H9 (cell line): ENCODE measurements at regions not wholly inside any gene's neighbourhood (a gene's known extent, or its start where the extent isn't known, plus 50 kb on each side); places are given as distances from the start of the nearest gene placed in this dataset.

Source experiments
- DNase-seq: peaks from one replicate; pipeline ENCODE4 v3.0.0-alpha.2; 2017
- H2AFZ ChIP-seq: one replicate; pipeline ENCODE4 v1.6.1; 2013; ENCODE audit warnings: mild to moderate bottlenecking, low read length, control low read depth, moderate library complexity
- H2AK5ac ChIP-seq: 2 replicates; pipeline ENCODE4 v1.6.1; 2013; ENCODE audit warnings: low read length, control low read depth, mixed read lengths; ENCODE audit not compliant: insufficient read length
- H2BK120ac ChIP-seq: one replicate; pipeline ENCODE4 v1.6.1; 2013; ENCODE audit warnings: low read depth, mild to moderate bottlenecking, low read length, control low read depth, inconsistent platforms; ENCODE audit not compliant: poor library complexity, severe bottlenecking
- H2BK12ac ChIP-seq: 2 replicates; pipeline ENCODE4 v1.6.1; 2013; ENCODE audit warnings: low read length, control low read depth, mixed read lengths, low read depth; ENCODE audit not compliant: insufficient read length
- H2BK15ac ChIP-seq: 2 replicates; pipeline ENCODE4 v1.6.1; 2013; ENCODE audit warnings: low read depth, low read length, control low read depth
- H2BK20ac ChIP-seq: one replicate; pipeline ENCODE4 v1.6.1; 2013; ENCODE audit warnings: low read depth, mild to moderate bottlenecking, low read length, control low read depth, inconsistent platforms; ENCODE audit not compliant: poor library complexity, severe bottlenecking
- H2BK5ac ChIP-seq: 2 replicates; pipeline ENCODE4 v1.6.1; 2013; ENCODE audit warnings: low read length, control low read depth, mixed read lengths; ENCODE audit not compliant: insufficient read length
- H3K14ac ChIP-seq: 2 replicates; pipeline ENCODE4 v1.6.1; 2013; ENCODE audit warnings: low read length, control low read depth; ENCODE audit not compliant: insufficient read depth
- H3K18ac ChIP-seq: 2 replicates; pipeline ENCODE4 v1.6.1; 2013; ENCODE audit warnings: low read depth, mild to moderate bottlenecking, mixed read lengths, low read length, control low read depth; ENCODE audit not compliant: insufficient read length
- H3K23ac ChIP-seq: 2 replicates; pipeline ENCODE4 v1.6.1; 2013; ENCODE audit warnings: low read length, control low read depth, mixed read lengths, low read depth; ENCODE audit not compliant: insufficient read length
- H3K23me2 ChIP-seq: 2 replicates; pipeline ENCODE4 v1.6.1; 2013; ENCODE audit warnings: low read depth, mild to moderate bottlenecking, mixed read lengths, low read length, control low read depth; ENCODE audit not compliant: insufficient read length, poor library complexity, severe bottlenecking
- H3K27ac ChIP-seq: 2 replicates; pipeline ENCODE4 v1.5.1; 2013; ENCODE audit warnings: low read length, control low read depth, mixed read lengths, low read depth; ENCODE audit not compliant: insufficient read length
- H3K27me3 ChIP-seq: 2 replicates; pipeline ENCODE4 v1.6.1; 2013; ENCODE audit warnings: low read length, control low read depth, inconsistent platforms; ENCODE audit not compliant: insufficient read depth
- H3K4ac ChIP-seq: 2 replicates; pipeline ENCODE4 v1.6.1; 2013; ENCODE audit warnings: low read depth, mild to moderate bottlenecking, control low read depth, inconsistent platforms, low read length, moderate library complexity
- H3K4me1 ChIP-seq: 2 replicates; pipeline ENCODE4 v1.6.1; 2013; ENCODE audit warnings: low read length, control low read depth, inconsistent platforms; ENCODE audit not compliant: insufficient read depth
- H3K4me2 ChIP-seq: 2 replicates; pipeline ENCODE4 v1.6.1; 2013; ENCODE audit warnings: low read length, control low read depth, mixed read lengths; ENCODE audit not compliant: insufficient read length, insufficient read depth
- H3K56ac ChIP-seq: 2 replicates; pipeline ENCODE4 v1.6.1; 2013; ENCODE audit warnings: low read depth, mild to moderate bottlenecking, mixed read lengths, low read length, control low read depth; ENCODE audit not compliant: insufficient read length
- H3K79me1 ChIP-seq: 2 replicates; pipeline ENCODE4 v1.6.1; 2013; ENCODE audit warnings: low read depth, mild to moderate bottlenecking, moderate library complexity, low read length, control low read depth, inconsistent platforms; ENCODE audit not compliant: insufficient read depth, poor library complexity, severe bottlenecking
- H3K79me2 ChIP-seq: 2 replicates; pipeline ENCODE4 v1.6.1; 2013; ENCODE audit warnings: low read length, control low read depth, inconsistent platforms; ENCODE audit not compliant: insufficient read depth
- H3K9ac ChIP-seq: 2 replicates; pipeline ENCODE4 v1.6.1; 2013; ENCODE audit warnings: low read length, control low read depth, mixed read lengths; ENCODE audit not compliant: insufficient read length; ENCODE audit errors: extremely low read depth
- H3K9me3 ChIP-seq: one replicate; pipeline ENCODE4 v1.6.1; 2013; ENCODE audit warnings: low read depth, low read length, inconsistent platforms; ENCODE audit not compliant: control insufficient read depth
- H3T11ph ChIP-seq: one replicate; pipeline ENCODE4 v1.6.1; 2013; ENCODE audit warnings: mild to moderate bottlenecking, low read length, control low read depth, inconsistent platforms
- H4K20me1 ChIP-seq: one replicate; pipeline ENCODE4 v1.6.1; 2013; ENCODE audit not compliant: control insufficient read depth, insufficient read length, insufficient read depth
- H4K5ac ChIP-seq: 2 replicates; pipeline ENCODE4 v1.6.1; 2013; ENCODE audit warnings: low read depth, mild to moderate bottlenecking, mixed read lengths, low read length, control low read depth; ENCODE audit not compliant: insufficient read length
- H4K8ac ChIP-seq: replicated peaks from 2 replicates; pipeline ENCODE4 v1.6.1; 2013; ENCODE audit warnings: low read length, control low read depth, mixed read lengths, low read depth; ENCODE audit not compliant: insufficient read length
- H4K91ac ChIP-seq: 2 replicates; pipeline ENCODE4 v1.6.1; 2013; ENCODE audit warnings: low read depth, mild to moderate bottlenecking, moderate library complexity, mixed read lengths, low read length, control low read depth; ENCODE audit not compliant: insufficient read length
- H3K27ac Mint-ChIP-seq, 3 experiments: 2 replicates in 2 of 3; 3 replicates in 1 of 3; pipeline ENCODE4 v1.8.0; 2020 to 2021; ENCODE audit warnings: mixed read lengths in 3 of 3, mild to moderate bottlenecking in 1 of 3, moderate library complexity in 1 of 3
- H3K27me3 Mint-ChIP-seq: 2 replicates; pipeline ENCODE4 v1.8.0; 2021; ENCODE audit warnings: low read depth, mild to moderate bottlenecking, moderate library complexity, mixed read lengths
- H3K36me3 Mint-ChIP-seq, 3 experiments: 2 replicates in 2 of 3; 3 replicates in 1 of 3; pipeline ENCODE4 v1.8.0; 2020 to 2021; ENCODE audit warnings: low read depth in 3 of 3, mixed read lengths in 3 of 3; ENCODE audit not compliant: insufficient read depth in 1 of 3
- H3K4me1 Mint-ChIP-seq, 2 experiments: 2 replicates each; pipeline ENCODE4 v1.8.0; 2020; ENCODE audit warnings: mixed read lengths in 2 of 2
- H3K4me3 Mint-ChIP-seq, 2 experiments: 2 replicates in 1 of 2; 3 replicates in 1 of 2; pipeline ENCODE4 v1.8.0; 2020 to 2021; ENCODE audit warnings: mild to moderate bottlenecking in 2 of 2, mixed read lengths in 2 of 2, moderate library complexity in 1 of 2
- H3K9me3 Mint-ChIP-seq, 2 experiments: 2 replicates in 1 of 2; 3 replicates in 1 of 2; pipeline ENCODE4 v1.8.0; 2020; ENCODE audit warnings: mild to moderate bottlenecking in 2 of 2, mixed read lengths in 2 of 2, moderate library complexity in 1 of 2
- WGBS: extraction: QIAGEN DNeasy Blood & Tissue Kit; methylation state at CpG from one replicate; pipeline ENCODE4 v1.1.7; 2013; ENCODE audit warnings: missing lambda C conversion rate, low lambda C conversion rate, mixed read lengths; ENCODE audit not compliant: insufficient read length; ENCODE audit errors: extremely low coverage; 5-methylcytosine and 5-hydroxymethylcytosine counted together
- TF ChIP-seq, protein P1 (sequence below): fragments of 200-600 bp; sonication (generic); conservative IDR thresholded peaks from 3 replicates; pipeline ENCODE4 v1.8.0; 2021; ENCODE audit warnings: antibody characterized with exemption, mild to moderate bottlenecking

DNA sequence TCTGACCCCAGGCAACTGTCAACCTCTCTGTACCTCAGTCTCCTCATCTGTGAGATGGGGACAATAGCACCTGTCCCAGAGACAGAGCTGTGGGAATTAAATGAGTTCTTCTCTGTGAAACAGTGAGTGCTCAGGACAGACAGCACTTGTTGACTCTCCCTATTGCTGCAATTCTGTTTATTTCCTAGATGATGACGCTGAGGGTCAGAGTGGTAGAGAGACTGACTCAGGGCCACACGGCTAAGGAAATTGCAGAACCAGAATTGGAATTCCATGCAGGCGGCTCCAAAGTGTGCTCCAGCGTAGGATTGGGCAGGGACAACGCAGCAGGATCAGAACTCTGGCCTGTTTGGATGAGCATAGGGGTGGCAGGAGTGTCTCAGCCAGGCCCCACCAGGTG is 302.2 kb downstream of the C16orf95 start:
- no peak overlapping the region for H3K18ac ChIP-seq
- peaks cover 2% of the 10 kb centered on the region; the same call in 1 of the 2 replicates for H3K4me1 ChIP-seq
- no peak overlapping the region for H4K91ac ChIP-seq
- H4K5ac ChIP-seq, result no peak overlapping the region
- no peaks in the 10 kb centered on the region for H3K23me2 ChIP-seq
- H3K27me3 ChIP-seq, result no peaks in the 10 kb centered on the region
- H3K9me3 Mint-ChIP-seq, result 0 out of 5 replicates have a peak, but pooled peaks cover 0 to 3% of the 10 kb centered on the region in 2 experiments
- H4K8ac ChIP-seq, result no peak overlapping the region
- H3T11ph ChIP-seq, result no peak overlapping the region
- no peak overlapping the region for H2BK15ac ChIP-seq
- H3K36me3 Mint-ChIP-seq, result no peaks in the 10 kb centered on the region
- H2AFZ ChIP-seq, result no peak overlapping the region
- H3K4me3 Mint-ChIP-seq, result no peak overlapping the region
- no peak overlapping the region for H3K4me2 ChIP-seq
- H3K4ac ChIP-seq, result no peak overlapping the region
- no peaks in the 10 kb centered on the region for H3K79me2 ChIP-seq
- H2BK20ac ChIP-seq, result no peak overlapping the region
- no peak overlapping the region for H2BK5ac ChIP-seq
- no peak overlapping the region for H2AK5ac ChIP-seq
- H4K20me1 ChIP-seq, result no peaks in the 10 kb centered on the region
- no peak overlapping the region for H3K56ac ChIP-seq
- peaks cover 1% of the 10 kb centered on the region for H3K27me3 Mint-ChIP-seq
- no CpG with 5 or more reads among the region's 5 CpGs for WGBS
- H3K23ac ChIP-seq, result no peak overlapping the region
- H3K9me3 ChIP-seq, result no peaks in the 10 kb centered on the region
- TF ChIP-seq, protein P1, sequence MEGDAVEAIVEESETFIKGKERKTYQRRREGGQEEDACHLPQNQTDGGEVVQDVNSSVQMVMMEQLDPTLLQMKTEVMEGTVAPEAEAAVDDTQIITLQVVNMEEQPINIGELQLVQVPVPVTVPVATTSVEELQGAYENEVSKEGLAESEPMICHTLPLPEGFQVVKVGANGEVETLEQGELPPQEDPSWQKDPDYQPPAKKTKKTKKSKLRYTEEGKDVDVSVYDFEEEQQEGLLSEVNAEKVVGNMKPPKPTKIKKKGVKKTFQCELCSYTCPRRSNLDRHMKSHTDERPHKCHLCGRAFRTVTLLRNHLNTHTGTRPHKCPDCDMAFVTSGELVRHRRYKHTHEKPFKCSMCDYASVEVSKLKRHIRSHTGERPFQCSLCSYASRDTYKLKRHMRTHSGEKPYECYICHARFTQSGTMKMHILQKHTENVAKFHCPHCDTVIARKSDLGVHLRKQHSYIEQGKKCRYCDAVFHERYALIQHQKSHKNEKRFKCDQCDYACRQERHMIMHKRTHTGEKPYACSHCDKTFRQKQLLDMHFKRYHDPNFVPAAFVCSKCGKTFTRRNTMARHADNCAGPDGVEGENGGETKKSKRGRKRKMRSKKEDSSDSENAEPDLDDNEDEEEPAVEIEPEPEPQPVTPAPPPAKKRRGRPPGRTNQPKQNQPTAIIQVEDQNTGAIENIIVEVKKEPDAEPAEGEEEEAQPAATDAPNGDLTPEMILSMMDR, result no peak
- H3K4me1 Mint-ChIP-seq, result peaks cover 4 to 8% of the 10 kb centered on the region in 2 experiments; a peak in 3 of 4 replicates
- no peak overlapping the region for H3K27ac ChIP-seq
- H2BK12ac ChIP-seq, result no peak overlapping the region
- H2BK120ac ChIP-seq, result no peak overlapping the region
- no peak overlapping the region for H3K27ac Mint-ChIP-seq
- H3K14ac ChIP-seq, result no peak overlapping the region
- DNase-seq, result no peak
- no peak overlapping the region for H3K9ac ChIP-seq
- no peaks in the 10 kb centered on the region for H3K79me1 ChIP-seq
